K562 (cell line): ENCODE measurements at regions not wholly inside any gene's neighbourhood (a gene's known extent, or its start where the extent isn't known, plus 50 kb on each side); places are given as distances from the start of the nearest gene placed in this dataset.

Experiments
- ATAC-seq: fragments of 200-7000 bp; cut with Tn5 transposase; 3 replicates; pipeline ENCODE4 v1.9.1; 2020; ENCODE audit warnings: moderate library complexity
- BruUV-seq: library from RNA; stranded (reverse); fragments of 400-500 nt; replicated peaks from 2 replicates; lab custom pipeline; 2021; lab: Mats Ljungman, UMichigan
- CTCF ChIA-PET: fragments of 300-600 bp; formaldehyde crosslinking; extraction: SDS; loops from one replicate; lab custom pipeline; 2021; ENCODE audit warnings: low intra/inter-chr PET ratio; lab: Yijun Ruan, JAX
- POLR2A ChIA-PET: fragments of 300-600, 350-650 bp; sonication (Branson Sonifier 250); formaldehyde crosslinking; extraction: SDS; loops from one replicate; lab custom pipeline; 2021; ENCODE audit warnings: antibody characterized with exemption, inconsistent platforms; lab: Yijun Ruan, JAX
- DNase-seq, 4 experiments: peaks; one replicate each; pipeline versions ENCODE4 v3.0.0 to v3.0.0-alpha.2; 2011 to 2018; ENCODE audit warnings: low spot score in 3 of 4, mixed read lengths in 3 of 4; ENCODE audit errors: extremely low read depth in 1 of 4
- FAIRE-seq: peaks from 2 replicates; lab custom pipeline; 2011; peaks lifted over from hg19 to GRCh38; lab: Jason Lieb, UNC
- H2AFZ ChIP-seq: 2 replicates; pipeline ENCODE4 v1.6.0; 2011; ENCODE audit warnings: low read depth, low read length, control low read depth, inconsistent platforms
- H3K27ac ChIP-seq: fragments of 200-600 bp; 3 replicates; pipeline ENCODE4 v1.8.0; 2011; ENCODE audit warnings: low read depth, mild to moderate bottlenecking, control low read depth, inconsistent platforms, low read length, moderate library complexity, mixed read lengths; ENCODE audit errors: extremely low read depth
- H3K27me3 ChIP-seq, 2 experiments: fragments of 300-600 bp in 1 of 2; 2 replicates in 1 of 2; 3 replicates in 1 of 2; pipeline versions ENCODE4 v1.6.0 to v1.8.0; 2011; ENCODE audit warnings: inconsistent platforms in 2 of 2, low read length in 2 of 2, mild to moderate bottlenecking in 1 of 2, mixed read lengths in 1 of 2, moderate library complexity in 1 of 2; ENCODE audit not compliant: control insufficient read depth in 2 of 2, insufficient read depth in 2 of 2
- H3K36me3 ChIP-seq: fragments of 300-600 bp; 3 replicates; pipeline ENCODE4 v1.8.0; 2011; ENCODE audit warnings: mild to moderate bottlenecking, low read length, inconsistent platforms; ENCODE audit not compliant: control insufficient read depth, insufficient read depth
- H3K4me1 ChIP-seq, 2 experiments: fragments of 200-600 bp in 1 of 2; replicated peaks in 1 of 2; 2 replicates in 1 of 2; 3 replicates in 1 of 2; pipeline versions ENCODE4 v1.5.1 to v1.8.0; 2011; ENCODE audit warnings: inconsistent platforms in 2 of 2, low read length in 2 of 2, mild to moderate bottlenecking in 1 of 2, mixed read lengths in 1 of 2, moderate library complexity in 1 of 2; ENCODE audit not compliant: control insufficient read depth in 2 of 2, insufficient read depth in 2 of 2
- H3K4me2 ChIP-seq: 2 replicates; pipeline ENCODE4 v1.6.1; 2011; ENCODE audit warnings: low read length, control low read depth, inconsistent platforms, mixed read lengths; ENCODE audit not compliant: insufficient read depth
- H3K4me3 ChIP-seq: fragments of 200-600 bp; sonication (generic), shearing (Covaris generic); 2 replicates; pipeline ENCODE4 v1.5.1; 2016; ENCODE audit warnings: control low read depth, inconsistent platforms
- H3K79me2 ChIP-seq: fragments of 200-600 bp; 3 replicates; pipeline ENCODE4 v1.8.0; 2011; ENCODE audit warnings: low read length, inconsistent platforms; ENCODE audit not compliant: control insufficient read depth, insufficient read depth
- H3K9ac ChIP-seq, 2 experiments: 2 replicates each; pipeline versions ENCODE4 v1.6.0 to v1.6.1; 2011; ENCODE audit warnings: low read depth in 2 of 2, low read length in 2 of 2, control low read depth in 1 of 2, inconsistent platforms in 1 of 2, mild to moderate bottlenecking in 1 of 2, mixed read lengths in 1 of 2; ENCODE audit not compliant: insufficient read depth in 1 of 2
- H3K9me1 ChIP-seq: one replicate; pipeline ENCODE4 v1.6.0; 2011; ENCODE audit warnings: inconsistent platforms, mild to moderate bottlenecking, low read length, moderate library complexity; ENCODE audit not compliant: control insufficient read depth, insufficient read depth
- H3K9me3 ChIP-seq: replicated peaks from 2 replicates; pipeline ENCODE4 v1.5.1; 2011; ENCODE audit warnings: low read depth, low read length, inconsistent platforms; ENCODE audit not compliant: control insufficient read depth, insufficient read depth
- H4K20me1 ChIP-seq: replicated peaks from 2 replicates; pipeline ENCODE4 v1.6.1; 2011; ENCODE audit warnings: low read length, inconsistent platforms, mixed read lengths; ENCODE audit not compliant: control insufficient read depth, insufficient read depth
- ARNT ChIP-seq, 2 experiments: fragments of 450-650 bp; IDR thresholded peaks; 2 replicates each; pipeline ENCODE4 v1.6.1; 2016; ENCODE audit warnings: mild to moderate bottlenecking in 1 of 2
- CREM ChIP-seq: IDR thresholded peaks from 2 replicates; pipeline ENCODE4 v1.6.1; 2014; ENCODE audit warnings: antibody characterized with exemption, low read depth
- HDAC1 ChIP-seq, 2 experiments: fragments of 450-650 bp; IDR thresholded peaks; 2 replicates each; pipeline ENCODE4 v1.6.1; 2016 to 2017; ENCODE audit warnings: inconsistent platforms in 1 of 2, mild to moderate bottlenecking in 1 of 2, moderate library complexity in 1 of 2
- MCM2 ChIP-seq: fragments of 450-650 bp; IDR thresholded peaks from 2 replicates; pipeline ENCODE4 v1.6.1; 2017; ENCODE audit warnings: low read depth, mild to moderate bottlenecking
- MTF1 ChIP-seq: fragments of 250-450 bp; sonication (Bioruptor Pico); IDR thresholded peaks from 2 replicates; pipeline ENCODE4 v1.9.0; 2021; ENCODE audit warnings: moderate library complexity, mild to moderate bottlenecking, inconsistent platforms, borderline replicate concordance
- PHB ChIP-seq: fragments of 250-450 bp; sonication (Bioruptor Pico); IDR thresholded peaks from 2 replicates; pipeline ENCODE4 v1.5.0; 2021
- RAD51 ChIP-seq: fragments of 450-650 bp; IDR thresholded peaks from 2 replicates; pipeline ENCODE4 v1.7.1; 2016; ENCODE audit warnings: low read depth, mild to moderate bottlenecking, borderline replicate concordance
- SLC30A9 ChIP-seq: fragments of 250-450 bp; sonication (Bioruptor Pico); IDR thresholded peaks from 2 replicates; pipeline ENCODE4 v1.8.0; 2022; ENCODE audit warnings: mild to moderate bottlenecking, moderate library complexity
- TAF1 ChIP-seq: IDR thresholded peaks from 2 replicates; pipeline ENCODE4 v1.6.1; 2011; ENCODE audit warnings: mild to moderate bottlenecking, low read length, moderate library complexity; ENCODE audit not compliant: insufficient read depth, control insufficient read depth, severe bottlenecking; ENCODE audit errors: extremely low read depth
- ZNF57 ChIP-seq: fragments of 450-650 bp; formaldehyde crosslinking; IDR thresholded peaks from 2 replicates; pipeline ENCODE4 v1.4.0; 2020; ENCODE audit warnings: mild to moderate bottlenecking, moderate library complexity
- ZNF778 ChIP-seq: fragments of 450-650 bp; formaldehyde crosslinking; IDR thresholded peaks from 2 replicates; pipeline ENCODE4 v1.4.0; 2020; ENCODE audit warnings: mild to moderate bottlenecking, moderate library complexity
- WGBS: fragments of 100-300 bp; shearing (Covaris generic); methylation state at CpG from one replicate; pipeline ENCODE4 v1.1.6; 2016; ENCODE audit warnings: low coverage, mixed read lengths; ENCODE audit not compliant: insufficient coverage; ENCODE audit errors: missing lambda C conversion rate; 5-methylcytosine and 5-hydroxymethylcytosine counted together
- in situ Hi-C: fragments of 300-500 bp; cut with MboI; formaldehyde crosslinking; loops from 4 replicates; pipeline ENCODE4 v1.15.0; 2018; ENCODE audit warnings: inconsistent platforms, mixed read lengths
- intact Hi-C: fragments of 100-400 bp; cut with micrococcal nuclease; formaldehyde crosslinking; loops from 2 replicates; pipeline ENCODE4 v1.14.2; 2022
- TF ChIP-seq, protein P1 (sequence below): fragments of 450-650 bp; IDR thresholded peaks from 2 replicates; pipeline ENCODE4 v1.6.1; 2016; ENCODE audit warnings: low read depth, mild to moderate bottlenecking, moderate library complexity
- TF ChIP-seq, protein P2 (sequence below): sonication (generic); formaldehyde crosslinking; IDR thresholded peaks from 2 replicates; pipeline ENCODE4 v1.8.1; 2023; ENCODE audit warnings: mild to moderate bottlenecking, missing genetic modification reagents
- TF ChIP-seq, protein P3 (sequence below): fragments of 450-650 bp; formaldehyde crosslinking; IDR thresholded peaks from 2 replicates; pipeline ENCODE4 v1.4.0; 2020; ENCODE audit warnings: mild to moderate bottlenecking
- TF ChIP-seq, protein P4 (sequence below): sonication (generic); formaldehyde crosslinking; IDR thresholded peaks from 2 replicates; pipeline ENCODE4 v1.8.0; 2023; ENCODE audit warnings: missing genetic modification reagents, mild to moderate bottlenecking, borderline replicate concordance

DNA sequence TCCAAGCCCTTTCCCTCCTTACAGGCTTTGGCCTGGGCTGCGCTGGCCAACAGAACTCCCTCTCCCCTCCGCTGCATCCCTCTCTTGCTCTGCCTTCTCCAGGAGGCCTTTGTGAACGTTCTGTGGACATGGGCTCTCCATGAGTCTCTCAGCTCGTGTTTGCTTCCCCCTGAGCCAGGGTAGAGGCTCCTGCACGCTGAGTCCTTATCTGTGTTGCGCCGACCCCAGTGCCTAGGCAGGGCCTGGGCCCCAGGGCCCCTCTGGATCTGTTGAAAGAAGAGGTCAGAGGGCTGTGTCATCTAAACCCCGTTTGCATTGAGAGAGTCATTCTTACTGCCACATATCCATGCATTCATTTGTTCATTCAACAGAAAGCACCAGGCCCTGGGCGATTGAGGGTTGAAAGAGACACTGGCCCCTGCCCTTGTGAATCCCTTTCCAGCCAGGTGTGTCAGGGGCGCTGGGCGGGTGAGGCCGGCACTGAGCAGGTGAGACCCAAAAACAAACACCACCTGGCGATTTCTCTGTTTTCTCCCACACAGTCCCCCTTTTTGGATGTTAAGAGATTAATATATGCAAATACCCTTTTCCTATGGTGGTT is 111.2 kb upstream of the IER5L start:
- no peaks in the 10 kb centered on the region for H3K79me2 ChIP-seq
- WGBS, result 21% methylated on average over 13 of the region's 13 CpGs
- no peak overlapping the region for H3K27ac ChIP-seq
- H3K36me3 ChIP-seq, result no peaks in the 10 kb centered on the region
- H3K9me1 ChIP-seq, result no peaks in the 10 kb centered on the region
- H4K20me1 ChIP-seq, result 0 out of 2 replicates have a peak, but pooled peaks cover 2% of the 10 kb centered on the region
- intact Hi-C loops (no loop called here), in situ Hi-C loops (no loop called here)
- no peak overlapping the region for H3K4me3 ChIP-seq
- POLR2A ChIA-PET, result interaction anchor here (0.8 to 2.3 kb wide), 2 partner anchors 13 to 18 kb away, joined by 4 to 5 read pairs; no protein-coding TSS in a partner anchor
- DNase-seq, result no peak
- no peaks in the 10 kb centered on the region for H3K9me3 ChIP-seq
- no peak overlapping the region for H3K4me2 ChIP-seq
- H3K9ac ChIP-seq, result peak overlapping the region in 1 of 2 experiments; percentile 6; a peak in 1 of 4 replicates
- no peak overlapping the region for H2AFZ ChIP-seq
- H3K27me3 ChIP-seq, result peaks cover 0 to 10% of the 10 kb centered on the region in 2 experiments; a peak in 2 of 5 replicates
- no peak for FAIRE-seq
- BruUV-seq, result no TSS peak
- H3K4me1 ChIP-seq, result peaks cover 0 to 12% of the 10 kb centered on the region in 2 experiments; a peak in 2 of 5 replicates
- ATAC-seq, result no peak
- CTCF ChIA-PET, result interaction anchor here (0.5 kb wide), 1 partner anchor 438 kb away, joined by 4 read pairs; no protein-coding TSS in a partner anchor
- TF ChIP-seq TAF1 (no peak), ZNF57 (no peak), PHB (CRISPR knock-in tag) (no peak), ZNF778 (CRISPR knock-in tag) (no peak), SLC30A9 (CRISPR knock-in tag) (no peak), ARNT (IDR thresholded peaks at IDR 0.05) (no peak), HDAC1 (IDR thresholded peaks at IDR 0.05) (no peak), RAD51 (no peak), MCM2 (no peak), MTF1 (CRISPR knock-in tag) (no peak), CREM (no peak)
- TF ChIP-seq, protein P1, sequence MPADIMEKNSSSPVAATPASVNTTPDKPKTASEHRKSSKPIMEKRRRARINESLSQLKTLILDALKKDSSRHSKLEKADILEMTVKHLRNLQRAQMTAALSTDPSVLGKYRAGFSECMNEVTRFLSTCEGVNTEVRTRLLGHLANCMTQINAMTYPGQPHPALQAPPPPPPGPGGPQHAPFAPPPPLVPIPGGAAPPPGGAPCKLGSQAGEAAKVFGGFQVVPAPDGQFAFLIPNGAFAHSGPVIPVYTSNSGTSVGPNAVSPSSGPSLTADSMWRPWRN, result no peak
- TF ChIP-seq, protein P2, sequence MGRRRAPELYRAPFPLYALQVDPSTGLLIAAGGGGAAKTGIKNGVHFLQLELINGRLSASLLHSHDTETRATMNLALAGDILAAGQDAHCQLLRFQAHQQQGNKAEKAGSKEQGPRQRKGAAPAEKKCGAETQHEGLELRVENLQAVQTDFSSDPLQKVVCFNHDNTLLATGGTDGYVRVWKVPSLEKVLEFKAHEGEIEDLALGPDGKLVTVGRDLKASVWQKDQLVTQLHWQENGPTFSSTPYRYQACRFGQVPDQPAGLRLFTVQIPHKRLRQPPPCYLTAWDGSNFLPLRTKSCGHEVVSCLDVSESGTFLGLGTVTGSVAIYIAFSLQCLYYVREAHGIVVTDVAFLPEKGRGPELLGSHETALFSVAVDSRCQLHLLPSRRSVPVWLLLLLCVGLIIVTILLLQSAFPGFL, result no peak
- TF ChIP-seq, protein P3, sequence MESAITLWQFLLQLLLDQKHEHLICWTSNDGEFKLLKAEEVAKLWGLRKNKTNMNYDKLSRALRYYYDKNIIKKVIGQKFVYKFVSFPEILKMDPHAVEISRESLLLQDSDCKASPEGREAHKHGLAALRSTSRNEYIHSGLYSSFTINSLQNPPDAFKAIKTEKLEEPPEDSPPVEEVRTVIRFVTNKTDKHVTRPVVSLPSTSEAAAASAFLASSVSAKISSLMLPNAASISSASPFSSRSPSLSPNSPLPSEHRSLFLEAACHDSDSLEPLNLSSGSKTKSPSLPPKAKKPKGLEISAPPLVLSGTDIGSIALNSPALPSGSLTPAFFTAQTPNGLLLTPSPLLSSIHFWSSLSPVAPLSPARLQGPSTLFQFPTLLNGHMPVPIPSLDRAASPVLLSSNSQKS (CRISPR knock-in tag), result no peak
- TF ChIP-seq, protein P4, sequence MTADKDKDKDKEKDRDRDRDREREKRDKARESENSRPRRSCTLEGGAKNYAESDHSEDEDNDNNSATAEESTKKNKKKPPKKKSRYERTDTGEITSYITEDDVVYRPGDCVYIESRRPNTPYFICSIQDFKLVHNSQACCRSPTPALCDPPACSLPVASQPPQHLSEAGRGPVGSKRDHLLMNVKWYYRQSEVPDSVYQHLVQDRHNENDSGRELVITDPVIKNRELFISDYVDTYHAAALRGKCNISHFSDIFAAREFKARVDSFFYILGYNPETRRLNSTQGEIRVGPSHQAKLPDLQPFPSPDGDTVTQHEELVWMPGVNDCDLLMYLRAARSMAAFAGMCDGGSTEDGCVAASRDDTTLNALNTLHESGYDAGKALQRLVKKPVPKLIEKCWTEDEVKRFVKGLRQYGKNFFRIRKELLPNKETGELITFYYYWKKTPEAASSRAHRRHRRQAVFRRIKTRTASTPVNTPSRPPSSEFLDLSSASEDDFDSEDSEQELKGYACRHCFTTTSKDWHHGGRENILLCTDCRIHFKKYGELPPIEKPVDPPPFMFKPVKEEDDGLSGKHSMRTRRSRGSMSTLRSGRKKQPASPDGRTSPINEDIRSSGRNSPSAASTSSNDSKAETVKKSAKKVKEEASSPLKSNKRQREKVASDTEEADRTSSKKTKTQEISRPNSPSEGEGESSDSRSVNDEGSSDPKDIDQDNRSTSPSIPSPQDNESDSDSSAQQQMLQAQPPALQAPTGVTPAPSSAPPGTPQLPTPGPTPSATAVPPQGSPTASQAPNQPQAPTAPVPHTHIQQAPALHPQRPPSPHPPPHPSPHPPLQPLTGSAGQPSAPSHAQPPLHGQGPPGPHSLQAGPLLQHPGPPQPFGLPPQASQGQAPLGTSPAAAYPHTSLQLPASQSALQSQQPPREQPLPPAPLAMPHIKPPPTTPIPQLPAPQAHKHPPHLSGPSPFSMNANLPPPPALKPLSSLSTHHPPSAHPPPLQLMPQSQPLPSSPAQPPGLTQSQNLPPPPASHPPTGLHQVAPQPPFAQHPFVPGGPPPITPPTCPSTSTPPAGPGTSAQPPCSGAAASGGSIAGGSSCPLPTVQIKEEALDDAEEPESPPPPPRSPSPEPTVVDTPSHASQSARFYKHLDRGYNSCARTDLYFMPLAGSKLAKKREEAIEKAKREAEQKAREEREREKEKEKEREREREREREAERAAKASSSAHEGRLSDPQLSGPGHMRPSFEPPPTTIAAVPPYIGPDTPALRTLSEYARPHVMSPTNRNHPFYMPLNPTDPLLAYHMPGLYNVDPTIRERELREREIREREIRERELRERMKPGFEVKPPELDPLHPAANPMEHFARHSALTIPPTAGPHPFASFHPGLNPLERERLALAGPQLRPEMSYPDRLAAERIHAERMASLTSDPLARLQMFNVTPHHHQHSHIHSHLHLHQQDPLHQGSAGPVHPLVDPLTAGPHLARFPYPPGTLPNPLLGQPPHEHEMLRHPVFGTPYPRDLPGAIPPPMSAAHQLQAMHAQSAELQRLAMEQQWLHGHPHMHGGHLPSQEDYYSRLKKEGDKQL (CRISPR knock-in tag), result no peak
